ENCODE measurements at regions not wholly inside any gene's neighbourhood (a gene's known extent, or its start where the extent isn't known, plus 50 kb on each side); places are given as distances from the start of the nearest gene placed in this dataset.

DNA sequence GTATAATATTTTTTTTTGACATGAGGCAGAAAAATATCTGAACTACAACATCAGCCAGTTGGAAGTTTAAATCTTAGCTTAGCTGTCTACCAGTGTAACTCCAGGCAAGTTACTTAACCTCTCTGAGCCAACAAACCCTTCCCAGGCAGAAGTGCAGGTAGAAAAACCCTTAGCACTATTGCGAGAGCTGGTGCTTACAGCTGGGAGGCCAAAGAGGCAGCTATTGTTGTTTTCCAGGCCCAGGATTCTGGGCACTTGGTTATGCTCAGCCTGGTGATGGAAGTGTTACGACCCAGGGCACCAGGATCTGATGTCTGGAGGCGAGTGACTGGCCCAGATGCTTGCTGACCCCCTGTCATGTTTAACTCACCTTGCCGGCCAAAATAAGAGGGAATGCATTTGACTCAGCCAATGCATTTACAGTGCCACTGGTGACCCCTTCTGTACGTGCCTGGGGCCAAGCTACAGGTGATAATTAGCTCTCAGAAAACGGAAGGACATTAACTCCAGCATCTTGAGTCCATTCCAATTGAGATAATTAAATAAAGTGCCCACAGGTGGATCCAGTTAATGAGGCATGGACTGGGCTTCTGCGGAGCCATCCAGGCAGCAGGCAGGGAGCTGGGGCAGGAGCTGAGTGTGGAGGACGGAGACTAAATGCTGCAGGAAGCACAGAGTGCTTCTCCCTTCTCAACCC, 126.5 kb upstream of the HABP2 start:
- H2AFZ ChIP-seq (ENCODE audit: low read depth, low read length, poor library complexity, severe bottlenecking): no peak overlapping the region
- BruUV-seq (replicated peaks): no TSS peak
- no peak overlapping the region for H3K4me3 ChIP-seq (replicated peaks in 1 of 2; ENCODE audit: low read depth in 1 of 2, low read length in 2 of 2)
- DNase-seq (ENCODE audit: low read depth, low spot score) (no peak), ATAC-seq (no peak)
- no peaks in the 10 kb centered on the region; a peak in 1 of 4 replicates for H3K4me1 ChIP-seq (ENCODE audit: control insufficient read depth in 1 of 2, insufficient read depth in 2 of 2, low read length in 2 of 2)
- ChIA-PET CTCF (no interaction called here), RAD21 (ENCODE audit: low non-redundant PET in 1 of 2, low total read pairs in 2 of 2, uncharacterized antibody in 2 of 2, unreplicated experiment in 2 of 2) (no interaction called here), POLR2A (interaction anchor here (0.6 kb wide), 1 partner anchor 1012 kb away, joined by 4 read pairs; no protein-coding TSS in a partner anchor)
- H3K9me3 ChIP-seq (ENCODE audit: control insufficient read depth in 1 of 2, insufficient read depth in 1 of 2, low read depth in 1 of 2, low read length in 2 of 2): no peaks in the 10 kb centered on the region
- no peaks in the 10 kb centered on the region for H3K9me2 ChIP-seq (ENCODE audit: insufficient read depth)
- H3K4me2 ChIP-seq (ENCODE audit: low read length): no peak overlapping the region
- intact Hi-C loops (cut with micrococcal nuclease): no loop called here
- 0 out of 2 replicates have a peak, but pooled peaks cover 5% of the 10 kb centered on the region for H3K27me3 ChIP-seq (ENCODE audit: insufficient read depth, low read length)
- H4K20me1 ChIP-seq (ENCODE audit: insufficient read depth): no peaks in the 10 kb centered on the region
- H3K36me3 ChIP-seq (ENCODE audit: control insufficient read depth in 1 of 2, insufficient read depth in 2 of 2, low read length in 2 of 2): no peaks in the 10 kb centered on the region
- H3K79me2 ChIP-seq (ENCODE audit: insufficient read depth, low read length): no peaks in the 10 kb centered on the region
- TF ChIP-seq RAD21 (IDR thresholded peaks at IDR 0.05; ENCODE audit: low read depth) (0 out of 2 replicates have a peak, but pooled peaks have one; percentile 2), JUND (IDR thresholded peaks at IDR 0.05) (no peak), ZFX (IDR thresholded peaks at IDR 0.05) (no peak), EZH2phosphoT487 (IDR thresholded peaks at IDR 0.05; ENCODE audit: borderline replicate concordance) (no peak)
- H3K27ac ChIP-seq (ENCODE audit: low read depth, low read length): no peak overlapping the region
- H3K9ac ChIP-seq (ENCODE audit: low read length): no peak overlapping the region

DNA sequence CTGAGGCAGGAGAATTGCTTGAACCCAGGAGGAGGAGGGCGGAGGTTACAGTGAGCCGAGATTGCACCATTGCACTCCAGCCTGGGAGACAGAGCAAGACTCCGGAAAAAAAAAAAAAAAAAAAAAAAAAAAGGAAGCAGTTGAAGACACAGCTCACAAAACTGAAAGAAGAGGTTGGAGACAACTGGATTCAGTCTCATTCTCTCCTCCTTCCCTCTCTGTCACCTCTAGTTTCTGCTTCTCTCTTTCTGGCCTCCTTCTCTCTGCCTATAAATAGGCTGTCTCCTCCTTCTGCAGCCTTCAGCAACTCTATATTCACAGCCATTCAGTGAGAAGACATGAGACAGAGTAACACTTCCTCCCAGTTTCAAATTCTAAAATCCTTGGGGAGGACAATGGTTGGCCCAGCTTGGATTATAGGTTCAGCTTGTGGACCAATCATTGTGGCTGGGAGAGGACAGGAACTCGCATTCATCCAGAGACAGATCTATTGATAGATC, 125.6 kb upstream of the HABP2 start:
- Histone ChIP-seq H3K4me3 (replicated peaks in 1 of 2; ENCODE audit: low read depth in 1 of 2, low read length in 2 of 2) (no peak overlapping the region), H3K36me3 (ENCODE audit: control insufficient read depth in 1 of 2, insufficient read depth in 2 of 2, low read length in 2 of 2) (no peaks in the 10 kb centered on the region), H3K9ac (ENCODE audit: low read length) (no peak overlapping the region), H3K9me3 (ENCODE audit: control insufficient read depth in 1 of 2, insufficient read depth in 1 of 2, low read depth in 1 of 2, low read length in 2 of 2) (no peaks in the 10 kb centered on the region), H4K20me1 (ENCODE audit: insufficient read depth) (no peaks in the 10 kb centered on the region), H3K9me2 (ENCODE audit: insufficient read depth) (no peaks in the 10 kb centered on the region), H3K4me1 (ENCODE audit: control insufficient read depth in 1 of 2, insufficient read depth in 2 of 2, low read length in 2 of 2) (no peaks in the 10 kb centered on the region; a peak in 1 of 4 replicates), H2AFZ (ENCODE audit: low read depth, low read length, poor library complexity, severe bottlenecking) (no peak overlapping the region), H3K4me2 (ENCODE audit: low read length) (no peak overlapping the region), H3K79me2 (ENCODE audit: insufficient read depth, low read length) (no peaks in the 10 kb centered on the region), H3K27me3 (ENCODE audit: insufficient read depth, low read length) (0 out of 2 replicates have a peak, but pooled peaks cover 5% of the 10 kb centered on the region), H3K27ac (ENCODE audit: low read depth, low read length) (no peak overlapping the region)
- TF ChIP-seq POLR2A (IDR thresholded peaks at IDR 0.05; ENCODE audit: borderline replicate concordance, extremely low read depth, insufficient read depth, insufficient read length): no peak
- no peak for TF ChIP-seq SP1 (IDR thresholded peaks at IDR 0.05; ENCODE audit: low read depth)
- no peak for TF ChIP-seq EGR1 (IDR thresholded peaks at IDR 0.05; ENCODE audit: low read depth)
- TF ChIP-seq, protein P1, sequence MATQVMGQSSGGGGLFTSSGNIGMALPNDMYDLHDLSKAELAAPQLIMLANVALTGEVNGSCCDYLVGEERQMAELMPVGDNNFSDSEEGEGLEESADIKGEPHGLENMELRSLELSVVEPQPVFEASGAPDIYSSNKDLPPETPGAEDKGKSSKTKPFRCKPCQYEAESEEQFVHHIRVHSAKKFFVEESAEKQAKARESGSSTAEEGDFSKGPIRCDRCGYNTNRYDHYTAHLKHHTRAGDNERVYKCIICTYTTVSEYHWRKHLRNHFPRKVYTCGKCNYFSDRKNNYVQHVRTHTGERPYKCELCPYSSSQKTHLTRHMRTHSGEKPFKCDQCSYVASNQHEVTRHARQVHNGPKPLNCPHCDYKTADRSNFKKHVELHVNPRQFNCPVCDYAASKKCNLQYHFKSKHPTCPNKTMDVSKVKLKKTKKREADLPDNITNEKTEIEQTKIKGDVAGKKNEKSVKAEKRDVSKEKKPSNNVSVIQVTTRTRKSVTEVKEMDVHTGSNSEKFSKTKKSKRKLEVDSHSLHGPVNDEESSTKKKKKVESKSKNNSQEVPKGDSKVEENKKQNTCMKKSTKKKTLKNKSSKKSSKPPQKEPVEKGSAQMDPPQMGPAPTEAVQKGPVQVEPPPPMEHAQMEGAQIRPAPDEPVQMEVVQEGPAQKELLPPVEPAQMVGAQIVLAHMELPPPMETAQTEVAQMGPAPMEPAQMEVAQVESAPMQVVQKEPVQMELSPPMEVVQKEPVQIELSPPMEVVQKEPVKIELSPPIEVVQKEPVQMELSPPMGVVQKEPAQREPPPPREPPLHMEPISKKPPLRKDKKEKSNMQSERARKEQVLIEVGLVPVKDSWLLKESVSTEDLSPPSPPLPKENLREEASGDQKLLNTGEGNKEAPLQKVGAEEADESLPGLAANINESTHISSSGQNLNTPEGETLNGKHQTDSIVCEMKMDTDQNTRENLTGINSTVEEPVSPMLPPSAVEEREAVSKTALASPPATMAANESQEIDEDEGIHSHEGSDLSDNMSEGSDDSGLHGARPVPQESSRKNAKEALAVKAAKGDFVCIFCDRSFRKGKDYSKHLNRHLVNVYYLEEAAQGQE (IDR thresholded peaks at IDR 0.05; ENCODE audit: low read depth): no peak
- TF ChIP-seq SRF (IDR thresholded peaks at IDR 0.05; ENCODE audit: low read depth): no peak
- TF ChIP-seq, protein P2, sequence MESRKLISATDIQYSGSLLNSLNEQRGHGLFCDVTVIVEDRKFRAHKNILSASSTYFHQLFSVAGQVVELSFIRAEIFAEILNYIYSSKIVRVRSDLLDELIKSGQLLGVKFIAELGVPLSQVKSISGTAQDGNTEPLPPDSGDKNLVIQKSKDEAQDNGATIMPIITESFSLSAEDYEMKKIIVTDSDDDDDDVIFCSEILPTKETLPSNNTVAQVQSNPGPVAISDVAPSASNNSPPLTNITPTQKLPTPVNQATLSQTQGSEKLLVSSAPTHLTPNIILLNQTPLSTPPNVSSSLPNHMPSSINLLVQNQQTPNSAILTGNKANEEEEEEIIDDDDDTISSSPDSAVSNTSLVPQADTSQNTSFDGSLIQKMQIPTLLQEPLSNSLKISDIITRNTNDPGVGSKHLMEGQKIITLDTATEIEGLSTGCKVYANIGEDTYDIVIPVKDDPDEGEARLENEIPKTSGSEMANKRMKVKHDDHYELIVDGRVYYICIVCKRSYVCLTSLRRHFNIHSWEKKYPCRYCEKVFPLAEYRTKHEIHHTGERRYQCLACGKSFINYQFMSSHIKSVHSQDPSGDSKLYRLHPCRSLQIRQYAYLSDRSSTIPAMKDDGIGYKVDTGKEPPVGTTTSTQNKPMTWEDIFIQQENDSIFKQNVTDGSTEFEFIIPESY (IDR thresholded peaks at IDR 0.05; ENCODE audit: extremely low read depth, insufficient replicate concordance, low read length): no peak
- no peak for TF ChIP-seq TCF7L2 (IDR thresholded peaks at IDR 0.05; ENCODE audit: borderline replicate concordance, extremely low read depth, insufficient read depth, insufficient read length)
- no peak for TF ChIP-seq CEBPB (IDR thresholded peaks at IDR 0.05; ENCODE audit: low read depth)
- no peak for TF ChIP-seq POLR2AphosphoS5 (IDR thresholded peaks at IDR 0.05; ENCODE audit: low read depth, low read length)
- TF ChIP-seq, protein P3, sequence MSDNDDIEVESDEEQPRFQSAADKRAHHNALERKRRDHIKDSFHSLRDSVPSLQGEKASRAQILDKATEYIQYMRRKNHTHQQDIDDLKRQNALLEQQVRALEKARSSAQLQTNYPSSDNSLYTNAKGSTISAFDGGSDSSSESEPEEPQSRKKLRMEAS (IDR thresholded peaks at IDR 0.05): no peak
- BruUV-seq (replicated peaks): no TSS peak
- ATAC-seq (no peak), DNase-seq (ENCODE audit: low read depth, low spot score) (no peak)
- POLR2A ChIA-PET: no interaction called here
- CTCF ChIA-PET: no interaction called here
- intact Hi-C loops (cut with micrococcal nuclease): no loop called here
- RAD21 ChIA-PET (ENCODE audit: low non-redundant PET in 1 of 2, low total read pairs in 2 of 2, uncharacterized antibody in 2 of 2, unreplicated experiment in 2 of 2): no interaction called here
